CD4-positive, alpha-beta T cell treated with Interleukin-15 for 1 hour (primary cell): ENCODE measurements at regions not wholly inside any gene's neighbourhood (a gene's known extent, or its start where the extent isn't known, plus 50 kb on each side); places are given as distances from the start of the nearest gene placed in this dataset.
A peak's percentile ranks its signal among the peaks of the same experiment; 100 is the strongest.
"Not testable (repeated sequence)": the region's sequence is repeated elsewhere in the genome, so short reads cannot be mapped to it uniquely, and the experiment has no call there.

Experiments used
- DNase-seq: peaks from one replicate; pipeline ENCODE4 v3.0.0-alpha.2; 2020

DNA sequence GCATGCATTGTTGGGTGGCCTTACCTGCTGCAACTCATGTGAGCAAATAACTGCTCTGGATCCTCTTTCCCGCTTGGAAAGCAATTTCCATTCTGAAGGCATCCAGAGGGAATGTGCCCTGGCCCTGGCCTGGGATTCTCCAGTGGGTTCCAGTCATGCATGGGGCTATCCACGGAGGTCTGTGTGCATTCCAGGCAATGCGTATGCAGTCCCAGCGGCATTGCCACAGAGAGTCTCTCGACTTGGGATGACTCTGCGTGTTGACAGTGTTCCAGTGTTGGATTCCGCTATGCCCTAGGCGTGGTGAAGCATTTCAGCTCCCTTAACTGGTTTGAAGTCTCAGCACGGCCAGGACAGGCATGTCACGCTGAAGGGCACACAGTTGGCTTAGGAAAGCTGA is 113.9 kb downstream of the SNRPN start:
- DNase-seq, result no peak

DNA sequence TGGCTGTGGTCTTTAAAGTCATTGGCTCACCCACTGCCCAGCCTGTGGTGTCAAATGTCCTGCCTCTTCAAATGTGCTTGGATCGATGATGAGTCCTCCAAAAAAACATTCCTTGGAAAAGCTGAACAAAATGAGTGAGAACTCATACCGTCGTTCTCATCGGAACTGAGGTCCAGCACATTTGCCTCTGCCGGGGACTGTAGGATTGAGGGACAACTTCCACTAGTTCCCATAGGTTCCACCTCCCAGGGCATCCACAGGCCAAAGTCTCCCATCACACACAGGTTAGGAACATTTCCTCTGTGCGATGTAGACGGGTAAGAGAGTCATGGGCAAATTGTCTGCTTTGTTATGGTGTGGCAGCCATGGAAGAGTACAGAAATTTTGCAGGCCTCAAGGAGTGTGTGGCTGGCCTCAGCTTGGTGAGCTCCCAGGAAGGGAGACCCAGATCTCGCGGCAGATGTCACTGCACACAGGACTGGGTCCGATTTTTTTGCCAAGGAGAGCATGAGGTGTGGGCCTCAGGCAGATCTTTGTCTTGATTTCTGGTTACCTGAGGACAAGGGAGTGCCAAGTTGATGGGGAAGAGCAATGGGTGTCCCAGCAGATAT is 115.7 kb downstream of the SNRPN start:
- DNase-seq, result no peak

- DNase-seq, result no peak
These were observed 118.2 kb downstream of the SNRPN start for GRCh38 chr15:25072857-25073476.

GRCh38 chr15:25087137-25087536 is 132.3 kb downstream of the SNRPN start:
- no peak for DNase-seq

- DNase-seq, result no peak
These were observed 133.5 kb downstream of the SNRPN start for GRCh38 chr15:25088261-25088790.

DNA sequence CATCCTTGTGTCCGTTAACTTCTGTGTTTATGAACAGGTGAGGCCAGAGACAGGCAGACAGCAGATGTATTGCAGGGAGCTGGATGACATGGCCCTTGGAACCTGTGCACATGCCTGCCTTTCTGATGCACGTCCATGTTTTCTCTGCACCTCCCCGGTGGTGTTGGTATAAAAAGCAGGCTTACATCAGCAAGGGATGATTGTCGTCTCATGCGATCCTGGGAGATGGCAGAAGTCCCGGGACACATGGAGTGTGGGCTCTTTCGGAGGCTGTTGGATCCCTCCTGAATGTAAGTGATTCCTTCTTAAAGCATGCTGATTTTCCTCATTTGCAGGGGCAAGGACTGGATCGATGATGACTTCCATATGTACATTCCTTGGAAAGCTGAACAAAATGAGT is 134.8 kb downstream of the SNRPN start:
- no peak for DNase-seq

DNA sequence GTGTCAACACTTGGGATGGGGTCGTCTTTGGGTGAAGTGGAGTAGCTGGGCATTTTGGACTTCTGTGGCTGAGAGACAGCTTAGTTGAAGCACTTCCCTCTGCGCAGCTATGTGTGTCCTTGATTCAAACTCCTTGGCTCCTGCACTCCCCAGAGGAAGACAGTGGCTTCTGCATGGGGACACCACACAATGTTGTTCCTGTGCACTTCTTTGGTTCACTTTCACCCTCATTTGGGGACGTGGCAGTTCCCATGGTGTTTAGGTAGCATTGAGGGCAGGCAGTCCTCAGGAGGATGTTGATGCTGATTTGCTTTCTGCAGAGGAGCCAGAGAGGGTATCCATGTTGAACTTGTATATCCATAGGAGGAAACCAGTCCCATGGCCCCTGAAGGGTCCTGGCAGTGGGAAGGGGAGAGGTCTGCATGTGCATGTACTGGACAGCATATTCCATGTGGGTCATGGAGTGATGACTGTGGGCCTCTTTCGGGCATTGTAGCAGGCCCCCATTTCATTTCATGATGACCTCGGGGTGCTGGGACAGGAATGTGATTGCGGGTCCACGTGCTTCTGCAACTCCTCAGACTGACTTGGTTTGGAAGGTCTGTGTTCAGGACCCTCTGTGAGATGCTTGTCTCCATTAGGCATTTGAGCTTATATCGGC is 135.4 kb downstream of the SNRPN start:
- no peak for DNase-seq

DNA sequence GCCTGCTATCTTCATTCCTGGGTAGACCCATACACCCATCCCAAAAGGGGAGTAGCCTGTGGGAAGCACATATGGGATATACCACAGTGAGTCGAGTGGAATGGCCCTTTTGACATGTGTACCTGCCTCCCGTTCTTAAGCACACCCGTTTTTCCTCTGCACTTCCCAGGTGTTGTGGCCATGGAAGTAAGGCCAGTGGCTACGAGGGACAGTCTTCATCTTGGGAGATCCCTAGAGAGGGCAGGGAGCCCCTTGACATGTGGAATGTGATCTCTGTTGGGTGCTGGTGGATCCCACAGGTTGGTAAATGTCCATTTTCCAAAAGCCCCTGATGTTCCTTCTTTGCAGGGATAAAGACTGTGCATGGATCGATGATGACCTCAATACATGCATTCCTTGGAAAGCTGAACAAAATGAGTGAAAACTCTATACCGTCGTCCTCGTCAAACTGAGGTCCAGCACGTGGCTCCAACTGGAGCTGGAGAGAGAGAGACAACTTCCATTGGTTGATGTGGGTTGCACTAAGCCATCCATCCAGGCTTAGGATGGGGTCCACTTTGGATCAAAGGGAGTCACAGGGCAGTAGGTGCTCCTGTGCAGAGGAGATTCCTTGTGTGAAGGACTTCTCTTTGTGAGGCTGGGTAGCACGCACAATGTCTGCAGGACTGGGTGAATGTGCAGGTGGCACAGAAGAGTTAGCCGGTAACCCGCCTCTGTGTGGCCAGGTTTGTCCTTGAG is 136.8 kb downstream of the SNRPN start:
- no peak for DNase-seq

DNA sequence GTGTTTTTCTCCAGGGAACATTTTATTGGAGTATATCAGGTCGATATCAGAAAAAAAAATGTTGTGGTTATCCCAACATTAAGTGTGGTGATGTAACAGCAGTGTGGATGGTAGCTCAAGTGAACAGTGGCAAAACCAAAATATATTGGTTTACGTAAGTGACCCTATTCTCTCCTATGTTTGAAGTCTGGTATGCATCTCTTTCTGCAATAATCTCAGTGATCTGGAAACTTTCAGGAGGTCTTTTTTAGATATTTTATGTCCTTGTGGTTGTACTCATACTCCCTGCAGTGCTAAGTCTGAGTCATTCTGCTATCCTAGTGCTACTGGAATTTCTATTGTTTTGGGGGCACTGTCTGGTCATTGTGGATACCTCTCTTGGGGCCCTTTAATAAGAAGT is 137.9 kb downstream of the SNRPN start:
- DNase-seq, result no peak

- no peak for DNase-seq
These were observed 138.8 kb downstream of the SNRPN start for GRCh38 chr15:25093455-25094029.

GRCh38 chr15:25094066-25094465 is 139.3 kb downstream of the SNRPN start:
- no peak for DNase-seq

DNA sequence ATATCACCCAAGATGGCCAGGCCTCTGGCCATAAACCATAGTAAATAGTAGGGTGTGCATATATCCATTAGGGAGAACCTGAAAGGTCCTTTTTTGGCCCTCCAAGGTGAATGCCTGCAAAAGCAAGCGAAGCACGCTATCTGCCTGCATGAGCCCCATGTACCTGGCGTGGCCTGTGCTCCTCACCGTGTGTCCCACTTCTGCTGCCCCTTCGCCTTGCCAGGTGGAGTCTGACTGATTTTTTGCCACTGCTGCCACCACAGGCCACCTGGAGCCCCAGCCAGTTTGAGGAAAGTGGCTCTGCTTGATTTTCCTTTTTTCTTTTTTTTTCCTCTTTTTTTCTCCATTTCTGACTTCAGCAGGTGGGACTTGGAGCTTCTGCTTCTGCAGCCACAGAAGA is 139.7 kb downstream of the SNRPN start:
- DNase-seq, result no peak

DNA sequence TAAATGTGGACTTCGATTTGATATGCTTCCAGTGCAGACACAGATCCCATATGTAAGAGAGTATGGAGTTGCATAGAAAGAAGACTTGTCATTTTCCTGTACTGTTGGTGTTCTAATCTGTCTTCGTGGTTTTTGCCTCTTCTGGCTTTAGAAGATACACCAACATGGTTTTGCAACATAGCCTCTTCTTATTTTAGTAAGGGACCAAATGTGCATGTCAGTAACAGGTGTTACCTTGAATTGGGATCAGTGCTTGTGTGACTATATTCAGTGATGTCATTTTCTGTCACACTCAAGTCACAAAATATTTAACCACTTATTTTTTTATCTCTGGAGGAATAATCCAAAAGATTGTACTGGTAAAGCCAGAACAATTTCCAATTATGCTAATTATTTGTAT is 140.4 kb downstream of the SNRPN start:
- no peak for DNase-seq

- DNase-seq, result not testable (repeated sequence)
These were observed 145.2 kb downstream of the SNRPN start for GRCh38 chr15:25099966-25100365.

GRCh38 chr15:25106209-25106608 is 151.4 kb downstream of the SNRPN start:
- no peak for DNase-seq

DNA sequence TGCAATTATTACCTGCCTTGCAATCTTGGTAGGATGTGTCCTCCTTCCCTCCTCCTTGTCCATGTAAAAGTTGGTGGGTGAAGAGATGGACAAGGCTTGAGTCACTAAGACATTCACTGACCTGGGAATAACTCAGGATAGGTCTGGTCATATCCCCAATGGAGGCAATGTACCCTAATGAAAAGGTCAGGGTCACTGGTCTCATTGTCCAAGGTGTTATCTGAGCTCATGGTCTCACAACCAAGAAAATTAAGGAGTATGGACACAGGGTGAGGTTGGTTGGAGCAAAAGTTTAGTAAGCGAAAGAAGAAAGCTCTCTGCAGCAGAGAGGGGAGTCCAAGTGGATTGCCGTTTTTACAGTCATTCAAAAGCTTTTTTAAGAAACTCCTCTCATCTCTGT is 179.0 kb downstream of the SNRPN start:
- DNase-seq, result no peak

GRCh38 chr15:25134546-25134945 is 179.8 kb downstream of the SNRPN start:
- no peak for DNase-seq

- no peak for DNase-seq
These were observed 181.3 kb downstream of the SNRPN start for GRCh38 chr15:25136119-25136518.

GRCh38 chr15:25137013-25137412 is 182.2 kb downstream of the SNRPN start:
- DNase-seq, result no peak

DNA sequence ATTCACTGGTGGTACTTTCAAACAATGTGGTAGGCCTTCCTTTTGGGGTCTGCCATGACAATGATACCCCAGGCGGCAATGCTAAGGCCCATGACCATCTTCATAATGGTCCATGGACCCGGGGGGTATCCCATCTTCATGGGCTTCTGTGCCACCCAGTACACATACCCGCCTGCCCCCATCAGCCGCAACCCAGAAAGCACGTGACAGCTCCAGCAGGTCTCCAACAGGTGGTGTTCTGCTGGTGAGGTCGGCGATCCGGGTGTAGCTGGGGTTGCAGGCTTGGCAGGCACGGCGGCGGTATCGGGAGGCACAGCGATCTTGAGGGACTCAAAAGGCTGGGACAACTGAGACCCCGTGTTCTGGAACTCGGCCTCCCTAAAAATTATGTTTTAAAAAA is 214.5 kb downstream of the SNRPN start:
- DNase-seq, result no peak

GRCh38 chr15:25170113-25170731 is 215.4 kb downstream of the SNRPN start:
- peak; percentile 12 for DNase-seq

DNA sequence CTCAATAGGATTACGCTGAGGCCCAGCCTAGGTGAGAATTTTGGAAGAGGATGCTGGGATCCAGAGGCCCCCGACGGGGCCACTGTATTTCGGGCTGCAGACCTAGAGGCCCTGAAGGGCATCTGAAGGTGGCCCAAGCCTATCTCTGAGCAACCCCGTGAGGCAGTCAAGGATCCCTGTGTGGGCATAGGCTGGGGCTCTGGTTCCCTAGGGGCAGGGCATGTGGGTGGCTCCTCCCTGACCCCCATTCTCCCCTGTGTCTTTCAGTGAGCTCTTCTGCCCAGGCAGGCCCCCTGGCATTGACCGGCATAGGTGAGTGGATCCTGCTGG is 216.0 kb downstream of the SNRPN start:
- DNase-seq, result no peak
